VCaP (cell line): ENCODE measurements at regions not wholly inside any gene's neighbourhood (a gene's known extent, or its start where the extent isn't known, plus 50 kb on each side); places are given as distances from the start of the nearest gene placed in this dataset.

Experiments
- H3K27ac ChIP-seq: fragments of 450-650 bp; 2 replicates; pipeline ENCODE4 v1.5.1; 2017
- TF ChIP-seq, protein P1 (sequence below): fragments of 450-650 bp; conservative IDR thresholded peaks from 2 replicates; pipeline ENCODE4 v1.5.1; 2017; ENCODE audit warnings: mild to moderate bottlenecking, moderate library complexity

DNA sequence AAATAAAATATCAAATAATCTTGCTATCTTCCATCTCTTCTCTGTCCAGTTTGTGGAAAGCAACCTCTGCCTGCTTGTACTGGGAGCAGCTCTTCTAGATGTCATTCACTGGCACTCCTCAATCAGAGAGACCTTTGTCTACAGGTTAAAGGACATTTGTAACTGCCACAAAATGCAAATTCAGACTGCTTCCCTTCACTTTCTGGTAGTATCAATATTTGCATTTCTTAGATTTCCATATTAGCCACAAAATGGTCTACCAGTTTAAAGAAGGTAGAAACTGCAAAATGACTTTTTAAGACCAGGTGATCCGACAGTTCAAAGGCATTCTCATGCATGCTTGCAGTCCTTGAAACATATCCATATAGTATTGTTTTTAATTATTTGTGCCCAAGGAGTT, 51.7 kb upstream of the RCN1 start:
- H3K27ac ChIP-seq, result no peak overlapping the region
- TF ChIP-seq, protein P1, sequence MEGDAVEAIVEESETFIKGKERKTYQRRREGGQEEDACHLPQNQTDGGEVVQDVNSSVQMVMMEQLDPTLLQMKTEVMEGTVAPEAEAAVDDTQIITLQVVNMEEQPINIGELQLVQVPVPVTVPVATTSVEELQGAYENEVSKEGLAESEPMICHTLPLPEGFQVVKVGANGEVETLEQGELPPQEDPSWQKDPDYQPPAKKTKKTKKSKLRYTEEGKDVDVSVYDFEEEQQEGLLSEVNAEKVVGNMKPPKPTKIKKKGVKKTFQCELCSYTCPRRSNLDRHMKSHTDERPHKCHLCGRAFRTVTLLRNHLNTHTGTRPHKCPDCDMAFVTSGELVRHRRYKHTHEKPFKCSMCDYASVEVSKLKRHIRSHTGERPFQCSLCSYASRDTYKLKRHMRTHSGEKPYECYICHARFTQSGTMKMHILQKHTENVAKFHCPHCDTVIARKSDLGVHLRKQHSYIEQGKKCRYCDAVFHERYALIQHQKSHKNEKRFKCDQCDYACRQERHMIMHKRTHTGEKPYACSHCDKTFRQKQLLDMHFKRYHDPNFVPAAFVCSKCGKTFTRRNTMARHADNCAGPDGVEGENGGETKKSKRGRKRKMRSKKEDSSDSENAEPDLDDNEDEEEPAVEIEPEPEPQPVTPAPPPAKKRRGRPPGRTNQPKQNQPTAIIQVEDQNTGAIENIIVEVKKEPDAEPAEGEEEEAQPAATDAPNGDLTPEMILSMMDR, result no peak

DNA sequence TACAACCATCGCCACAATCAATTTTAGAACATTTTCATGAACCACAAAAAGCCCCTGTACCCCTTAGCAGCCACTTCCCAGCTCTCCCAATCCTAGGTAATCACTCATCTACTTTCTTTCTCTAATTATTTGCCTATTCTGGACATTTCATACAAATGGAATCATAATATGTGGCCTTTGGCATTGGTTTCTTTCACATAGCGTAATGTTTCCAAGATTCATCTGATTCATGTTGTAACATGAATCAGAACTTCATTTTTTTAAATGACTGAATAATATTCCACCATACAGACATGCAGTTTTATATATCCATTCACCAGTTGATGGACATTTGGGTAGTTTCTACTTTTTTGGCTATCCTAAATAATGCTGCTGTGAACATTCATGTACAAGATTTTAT, 56.2 kb upstream of the RCN1 start:
- TF ChIP-seq, protein P1, result no peak
- H3K27ac ChIP-seq, result no peak overlapping the region

DNA sequence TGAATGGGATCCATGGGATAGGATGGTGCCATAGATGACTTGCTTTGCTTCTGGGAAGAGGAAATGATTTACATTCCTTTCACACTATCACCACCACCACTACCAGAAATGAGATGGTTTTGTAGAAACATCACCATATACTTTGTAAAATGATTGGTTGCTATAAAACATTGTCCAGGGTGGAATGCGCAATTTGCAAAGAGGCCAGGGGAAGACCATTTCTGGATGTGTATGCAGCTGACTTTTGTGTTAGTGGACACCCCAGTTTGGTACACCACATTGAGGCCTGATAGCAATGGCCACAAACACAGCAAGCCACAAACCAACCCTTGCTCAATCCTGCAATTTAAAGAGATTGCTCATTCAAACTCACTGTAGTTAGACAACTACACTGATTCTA, 56.7 kb upstream of the RCN1 start:
- TF ChIP-seq, protein P1, result no peak
- H3K27ac ChIP-seq, result no peak overlapping the region

DNA sequence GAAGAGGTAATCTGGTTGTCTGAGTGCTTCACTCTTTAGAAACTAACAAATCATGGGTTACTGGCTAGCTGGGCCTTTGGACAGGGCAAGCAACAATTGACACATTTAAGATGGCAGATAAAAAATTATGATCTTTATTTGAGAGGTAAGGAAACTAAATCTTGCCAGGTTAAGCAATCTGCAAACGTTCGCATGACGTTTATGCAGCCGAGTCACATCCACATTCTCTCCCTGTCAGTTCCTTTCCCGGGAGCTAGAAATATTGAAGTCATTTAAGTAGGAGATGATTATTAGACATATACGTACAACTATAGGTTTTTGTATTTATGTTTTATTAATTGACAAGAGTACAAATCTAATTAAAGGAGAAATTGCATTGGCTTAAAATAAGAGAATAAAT, 57.4 kb upstream of the RCN1 start:
- TF ChIP-seq, protein P1, result no peak
- no peak overlapping the region for H3K27ac ChIP-seq

DNA sequence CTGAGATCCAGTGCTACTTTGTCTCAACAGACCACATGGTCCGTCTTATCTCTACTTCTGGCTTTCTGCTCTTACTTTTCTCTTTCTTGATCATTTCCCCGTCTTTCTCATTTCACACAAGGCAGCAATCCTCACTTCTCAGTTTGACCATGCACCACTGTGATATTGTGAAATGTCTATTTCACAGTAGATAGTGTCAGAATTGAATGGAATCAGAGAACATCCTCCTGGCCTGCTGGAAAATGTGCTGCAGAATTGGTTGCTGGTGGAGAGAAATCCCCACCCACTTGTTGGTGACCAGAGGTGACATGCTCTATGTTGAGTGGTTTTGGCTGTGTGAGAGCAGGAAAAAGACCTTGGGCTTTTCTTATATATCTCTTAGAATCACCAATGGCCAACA, 57.8 kb upstream of the RCN1 start:
- no peak overlapping the region for H3K27ac ChIP-seq
- TF ChIP-seq, protein P1, result no peak

DNA sequence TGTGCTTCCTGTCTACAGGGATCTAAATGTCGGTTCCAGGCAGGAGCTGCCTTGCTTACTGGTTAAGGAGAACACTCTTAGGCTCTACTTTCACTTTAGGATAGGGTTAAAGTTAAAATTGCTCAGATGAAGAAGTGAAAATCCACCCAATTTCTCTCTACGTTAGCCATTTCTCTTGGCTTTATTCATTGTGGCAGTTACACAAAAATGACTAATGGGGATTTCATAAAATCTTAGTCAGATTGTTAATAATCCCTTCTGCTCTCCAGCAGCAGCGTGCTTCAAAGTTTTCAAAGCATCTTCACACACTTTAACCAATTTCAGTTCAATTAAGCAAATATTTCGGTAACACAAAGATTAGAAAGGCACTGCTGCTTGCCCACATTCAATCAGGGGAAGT, 58.4 kb upstream of the RCN1 start:
- TF ChIP-seq, protein P1, result no peak

DNA sequence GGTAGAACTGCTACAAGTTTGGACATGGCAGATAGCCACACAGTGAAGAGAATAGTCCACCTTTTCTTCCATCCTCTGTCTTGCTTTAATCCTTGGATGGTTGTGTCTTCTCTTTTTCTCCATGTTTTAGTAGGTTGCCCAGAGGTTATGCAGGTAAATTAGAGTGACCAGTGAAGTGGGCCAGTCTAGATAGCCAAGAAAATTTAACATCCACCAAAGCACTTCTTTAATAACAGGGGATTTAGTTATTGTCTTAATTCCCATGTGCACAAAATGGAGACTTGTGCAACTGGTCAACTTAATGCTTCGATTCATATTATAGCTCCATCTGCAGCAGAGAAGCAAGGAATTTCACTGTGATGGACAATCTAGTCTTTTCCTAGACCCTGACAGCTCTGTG, 58.8 kb upstream of the RCN1 start:
- TF ChIP-seq, protein P1, result no peak

More for the DNA sequence above, 58.4 kb upstream of the RCN1 start:
- no peak overlapping the region for H3K27ac ChIP-seq

More for the DNA sequence above, 58.8 kb upstream of the RCN1 start:
- H3K27ac ChIP-seq, result no peak overlapping the region
